ENCODE measurements at regions not wholly inside any gene's neighbourhood (a gene's known extent, or its start where the extent isn't known, plus 50 kb on each side); places are given as distances from the start of the nearest gene placed in this dataset.
A peak's percentile ranks its signal among the peaks of the same experiment; 100 is the strongest.

- Mint-ChIP-seq H3K4me3 (peak overlapping the region; percentile 48), H3K36me3 (peaks cover 7% of the 10 kb centered on the region), H3K27ac (peak overlapping the region; percentile 93), H3K9me3 (no peaks in the 10 kb centered on the region), H3K27me3 (no peaks in the 10 kb centered on the region), H3K4me1 (peaks cover 41% of the 10 kb centered on the region)
- ATAC-seq (ENCODE audit: low read depth) (peak; percentile 75), DNase-seq (ENCODE audit: low spot score in 2 of 2) (no peak)
Observed at GRCh38 chr7:130996833-130997231, 262.8 kb upstream of the KLF14 start.

GRCh38 chr7:130998993-130999602 is 265.1 kb upstream of the KLF14 start:
- peak overlapping the region; percentile 66 for H3K4me3 Mint-ChIP-seq
- peaks cover 15% of the 10 kb centered on the region for H3K36me3 Mint-ChIP-seq
- peak overlapping the region; percentile 93 for H3K27ac Mint-ChIP-seq
- ATAC-seq (ENCODE audit: low read depth) (peak; percentile 42), DNase-seq (ENCODE audit: low spot score in 2 of 2) (no peak)
- peaks cover 42% of the 10 kb centered on the region for H3K4me1 Mint-ChIP-seq
- H3K27me3 Mint-ChIP-seq: no peaks in the 10 kb centered on the region
- H3K9me3 Mint-ChIP-seq: no peaks in the 10 kb centered on the region

- ATAC-seq (ENCODE audit: low read depth): no peak
- no peak overlapping the region for H3K4me3 Mint-ChIP-seq
- no peak for DNase-seq (ENCODE audit: low spot score in 2 of 2)
- no peak overlapping the region for H3K27ac Mint-ChIP-seq
- H3K9me3 Mint-ChIP-seq: no peaks in the 10 kb centered on the region
- peaks cover 17% of the 10 kb centered on the region for H3K36me3 Mint-ChIP-seq
- no peaks in the 10 kb centered on the region for H3K27me3 Mint-ChIP-seq
- peaks cover 41% of the 10 kb centered on the region for H3K4me1 Mint-ChIP-seq
Observed at GRCh38 chr7:130999926-131000325, 265.9 kb upstream of the KLF14 start.

- no peaks in the 10 kb centered on the region for H3K9me3 Mint-ChIP-seq
- ATAC-seq (ENCODE audit: low read depth) (no peak), DNase-seq (ENCODE audit: low spot score in 2 of 2) (no peak)
- peaks cover 20% of the 10 kb centered on the region for H3K36me3 Mint-ChIP-seq
- no peak overlapping the region for H3K27ac Mint-ChIP-seq
- no peak overlapping the region for H3K4me3 Mint-ChIP-seq
- peaks cover 42% of the 10 kb centered on the region for H3K4me1 Mint-ChIP-seq
- H3K27me3 Mint-ChIP-seq: no peaks in the 10 kb centered on the region
Observed at GRCh38 chr7:131000389-131000788, 266.4 kb upstream of the KLF14 start.

GRCh38 chr7:131000873-131001272 is 266.9 kb upstream of the KLF14 start:
- Mint-ChIP-seq H3K36me3 (peaks cover 23% of the 10 kb centered on the region), H3K9me3 (peaks cover 2% of the 10 kb centered on the region), H3K4me1 (peaks cover 41% of the 10 kb centered on the region), H3K4me3 (no peak overlapping the region), H3K27ac (no peak overlapping the region), H3K27me3 (no peaks in the 10 kb centered on the region)
- ATAC-seq (ENCODE audit: low read depth): no peak
- DNase-seq (ENCODE audit: low spot score in 2 of 2): no peak

GRCh38 chr7:131002600-131002999 is 268.6 kb upstream of the KLF14 start:
- Mint-ChIP-seq H3K36me3 (peaks cover 22% of the 10 kb centered on the region), H3K27me3 (no peaks in the 10 kb centered on the region), H3K9me3 (peaks cover 2% of the 10 kb centered on the region), H3K4me3 (no peak overlapping the region), H3K4me1 (peaks cover 32% of the 10 kb centered on the region), H3K27ac (no peak overlapping the region)
- DNase-seq (ENCODE audit: low spot score in 2 of 2) (no peak), ATAC-seq (ENCODE audit: low read depth) (no peak)

GRCh38 chr7:131003634-131004033 is 269.6 kb upstream of the KLF14 start:
- Mint-ChIP-seq H3K4me3 (no peak overlapping the region), H3K9me3 (peaks cover 2% of the 10 kb centered on the region), H3K27me3 (no peaks in the 10 kb centered on the region), H3K4me1 (peaks cover 32% of the 10 kb centered on the region), H3K27ac (peak overlapping the region; percentile 65), H3K36me3 (peaks cover 20% of the 10 kb centered on the region)
- no peak for DNase-seq (ENCODE audit: low spot score in 2 of 2)
- no peak for ATAC-seq (ENCODE audit: low read depth)

- Mint-ChIP-seq H3K9me3 (peaks cover 2% of the 10 kb centered on the region), H3K36me3 (peaks cover 16% of the 10 kb centered on the region), H3K27me3 (no peaks in the 10 kb centered on the region), H3K4me1 (peaks cover 34% of the 10 kb centered on the region), H3K4me3 (no peak overlapping the region), H3K27ac (peak overlapping the region; percentile 32)
- peak; percentile 55 for ATAC-seq (ENCODE audit: low read depth)
- DNase-seq (ENCODE audit: low spot score in 2 of 2): no peak
Observed at GRCh38 chr7:131004371-131004770, 270.4 kb upstream of the KLF14 start.

- Mint-ChIP-seq H3K4me1 (peaks cover 61% of the 10 kb centered on the region), H3K27ac (peak overlapping the region; percentile 94), H3K9me3 (peaks cover 2% of the 10 kb centered on the region), H3K4me3 (peak overlapping the region; percentile 58), H3K36me3 (peaks cover 14% of the 10 kb centered on the region), H3K27me3 (no peaks in the 10 kb centered on the region)
- DNase-seq (ENCODE audit: low spot score in 2 of 2): peak; percentile 46 to 55
- peak; percentile 76 for ATAC-seq (ENCODE audit: low read depth)
Observed at GRCh38 chr7:131007439-131008330, 273.7 kb upstream of the KLF14 start.

GRCh38 chr7:131008840-131009711 is 275.1 kb upstream of the KLF14 start:
- Mint-ChIP-seq H3K36me3 (peaks cover 10% of the 10 kb centered on the region), H3K4me3 (peak overlapping the region; percentile 15), H3K4me1 (peaks cover 67% of the 10 kb centered on the region), H3K27ac (peak overlapping the region; percentile 94), H3K9me3 (peaks cover 2% of the 10 kb centered on the region), H3K27me3 (no peaks in the 10 kb centered on the region)
- DNase-seq (ENCODE audit: low spot score in 2 of 2): no peak
- ATAC-seq (ENCODE audit: low read depth): no peak

- H3K27ac Mint-ChIP-seq: peak overlapping the region; percentile 94
- peaks cover 2% of the 10 kb centered on the region for H3K9me3 Mint-ChIP-seq
- H3K4me3 Mint-ChIP-seq: no peak overlapping the region
- no peak for ATAC-seq (ENCODE audit: low read depth)
- no peaks in the 10 kb centered on the region for H3K27me3 Mint-ChIP-seq
- peaks cover 7% of the 10 kb centered on the region for H3K36me3 Mint-ChIP-seq
- DNase-seq (ENCODE audit: low spot score in 2 of 2): no peak
- H3K4me1 Mint-ChIP-seq: peaks cover 63% of the 10 kb centered on the region
Observed at GRCh38 chr7:131010029-131010716, 276.2 kb upstream of the KLF14 start.

GRCh38 chr7:131010717-131011431 is 276.9 kb upstream of the KLF14 start:
- Mint-ChIP-seq H3K9me3 (no peaks in the 10 kb centered on the region), H3K27ac (peak overlapping the region; percentile 94), H3K27me3 (no peaks in the 10 kb centered on the region), H3K36me3 (peaks cover 3% of the 10 kb centered on the region), H3K4me1 (peaks cover 63% of the 10 kb centered on the region), H3K4me3 (peak overlapping the region; percentile 24)
- DNase-seq (ENCODE audit: low spot score in 2 of 2) (no peak), ATAC-seq (ENCODE audit: low read depth) (peak; percentile 13)

GRCh38 chr7:131011432-131011742 is 277.4 kb upstream of the KLF14 start:
- ATAC-seq (ENCODE audit: low read depth) (no peak), DNase-seq (ENCODE audit: low spot score in 2 of 2) (no peak)
- Mint-ChIP-seq H3K36me3 (peaks cover 4% of the 10 kb centered on the region), H3K9me3 (no peaks in the 10 kb centered on the region), H3K27me3 (no peaks in the 10 kb centered on the region), H3K4me3 (no peak overlapping the region), H3K27ac (peak overlapping the region; percentile 94), H3K4me1 (peaks cover 65% of the 10 kb centered on the region)

Measured in memory B cell (primary cell).